ENCODE measurements at regions not wholly inside any gene's neighbourhood (a gene's known extent, or its start where the extent isn't known, plus 50 kb on each side); places are given as distances from the start of the nearest gene placed in this dataset.
"Not testable (repeated sequence)": the region's sequence is repeated elsewhere in the genome, so short reads cannot be mapped to it uniquely, and the experiment has no call there.

DNA sequence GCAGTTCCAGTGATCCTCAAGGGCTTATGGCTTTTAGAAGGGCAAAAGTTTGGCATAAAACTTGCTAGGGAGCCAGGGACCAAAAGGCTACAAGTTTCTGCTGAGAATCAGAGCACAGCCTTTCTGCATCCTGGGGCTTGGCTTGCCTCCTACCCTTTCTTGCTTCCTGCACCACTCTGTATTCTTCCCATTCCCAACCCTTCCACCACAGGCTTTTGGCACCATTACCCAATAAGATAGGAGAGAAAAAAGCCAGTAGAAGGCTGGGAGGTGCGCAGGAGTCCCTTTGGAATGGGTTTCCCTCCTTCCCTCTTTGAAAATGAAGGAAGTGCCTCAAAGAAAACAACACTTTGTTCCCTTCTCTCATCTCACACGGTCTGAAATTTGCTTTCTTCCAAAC lies 268.6 kb downstream of the PDCD6IP start:
- DNase-seq, result no peak

- no peak for DNase-seq
Observed at GRCh38 chr3:34067536-34068051, 269.2 kb downstream of the PDCD6IP start.

- DNase-seq, result no peak
Observed at GRCh38 chr3:34068505-34068904, 270.1 kb downstream of the PDCD6IP start.

DNA sequence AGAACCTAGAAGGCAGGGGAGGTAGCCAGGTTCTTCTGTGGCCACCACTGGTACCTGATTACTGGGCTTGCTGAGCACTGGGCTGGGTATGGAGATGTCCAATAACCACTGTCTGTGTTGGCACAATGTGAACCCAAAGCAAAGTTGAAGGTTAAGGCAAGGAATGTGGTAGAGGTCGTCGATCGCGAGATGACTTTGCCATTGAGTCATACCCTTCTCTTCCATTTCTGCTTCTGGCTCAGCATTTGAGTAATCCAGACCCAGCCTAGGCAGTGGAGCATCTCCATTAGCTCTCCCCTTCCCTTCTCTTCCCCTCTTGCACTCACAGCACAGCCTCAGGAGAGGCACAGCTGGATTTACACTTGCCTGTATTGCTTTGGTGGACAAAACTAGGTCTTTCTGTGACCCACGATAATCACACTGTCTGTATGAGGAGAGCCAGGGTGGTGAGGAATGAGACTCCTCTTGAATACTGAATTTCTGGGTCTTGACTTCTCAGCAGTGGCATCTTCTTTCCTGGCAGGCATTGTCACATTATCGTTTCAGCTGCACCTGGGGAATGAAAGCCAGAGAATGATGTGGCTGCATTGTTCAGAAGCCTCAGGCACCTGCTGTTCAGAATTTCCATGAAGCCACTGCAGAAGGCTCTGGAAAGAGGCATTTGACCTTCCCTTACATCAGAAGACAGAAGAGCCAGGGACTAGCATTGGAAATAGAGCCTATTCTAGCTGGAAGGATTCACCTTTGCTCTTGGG lies 272.6 kb downstream of the PDCD6IP start:
- DNase-seq, result no peak

DNA sequence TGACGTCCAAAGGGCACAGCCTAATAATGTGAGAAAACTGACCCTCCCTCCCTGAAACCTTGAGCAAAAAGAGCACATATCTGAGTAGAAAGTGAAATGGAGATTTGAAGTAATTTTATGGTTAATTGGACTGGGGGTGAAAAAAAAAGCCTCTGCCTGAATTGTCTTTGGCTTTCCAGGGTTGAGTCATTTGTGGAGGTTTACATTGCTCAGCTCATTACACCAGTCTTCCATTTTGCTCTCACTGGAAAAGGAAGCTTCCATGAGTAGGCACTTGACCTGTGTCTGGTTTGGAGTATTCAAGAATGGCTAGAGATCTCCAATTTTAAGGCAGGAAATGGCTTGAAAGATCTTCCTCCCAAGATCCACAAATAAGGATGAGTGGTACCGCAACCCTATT lies 273.9 kb downstream of the PDCD6IP start:
- DNase-seq, result no peak

DNA sequence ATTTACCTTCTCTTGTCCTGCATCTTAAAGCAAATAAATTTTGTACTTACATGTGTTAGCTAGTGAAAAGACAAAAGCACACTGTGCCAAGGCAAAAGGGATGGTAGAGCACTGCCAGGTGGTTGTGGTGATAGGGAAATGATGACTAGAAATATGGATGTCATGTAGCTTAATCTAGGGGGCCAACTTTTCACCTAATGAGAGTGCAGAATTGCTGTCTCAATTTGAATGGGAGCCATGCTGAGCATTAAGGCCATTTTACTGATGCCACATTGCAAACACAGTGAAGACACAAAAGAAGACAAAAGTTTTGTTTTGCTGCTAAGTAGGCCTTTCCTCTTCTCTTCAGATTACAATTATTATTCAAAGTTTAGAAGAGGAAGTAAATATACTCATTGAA lies 274.7 kb downstream of the PDCD6IP start:
- no peak for DNase-seq

DNA sequence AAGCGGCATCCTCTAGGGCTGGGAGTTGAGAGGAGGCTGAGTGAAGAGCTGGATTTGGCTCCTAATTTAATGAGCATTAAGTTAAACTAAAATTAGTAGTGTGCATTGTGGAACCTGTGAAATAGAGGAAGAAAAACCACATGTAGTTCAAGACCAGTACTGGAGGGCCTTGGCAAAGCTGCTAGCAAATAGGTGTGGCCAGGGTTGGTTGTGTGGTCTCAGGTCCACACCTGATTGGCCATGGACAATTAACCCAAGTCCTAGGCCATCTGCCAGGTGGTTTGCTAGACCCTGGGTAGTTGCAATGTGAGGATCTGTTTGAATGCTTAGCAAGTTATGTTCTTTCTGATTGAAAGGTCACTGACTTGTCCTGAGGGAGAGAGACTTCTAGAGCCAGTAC lies 275.5 kb downstream of the PDCD6IP start:
- DNase-seq, result no peak

GRCh38 chr3:34075975-34076374 lies 277.5 kb downstream of the PDCD6IP start:
- no peak for DNase-seq

DNA sequence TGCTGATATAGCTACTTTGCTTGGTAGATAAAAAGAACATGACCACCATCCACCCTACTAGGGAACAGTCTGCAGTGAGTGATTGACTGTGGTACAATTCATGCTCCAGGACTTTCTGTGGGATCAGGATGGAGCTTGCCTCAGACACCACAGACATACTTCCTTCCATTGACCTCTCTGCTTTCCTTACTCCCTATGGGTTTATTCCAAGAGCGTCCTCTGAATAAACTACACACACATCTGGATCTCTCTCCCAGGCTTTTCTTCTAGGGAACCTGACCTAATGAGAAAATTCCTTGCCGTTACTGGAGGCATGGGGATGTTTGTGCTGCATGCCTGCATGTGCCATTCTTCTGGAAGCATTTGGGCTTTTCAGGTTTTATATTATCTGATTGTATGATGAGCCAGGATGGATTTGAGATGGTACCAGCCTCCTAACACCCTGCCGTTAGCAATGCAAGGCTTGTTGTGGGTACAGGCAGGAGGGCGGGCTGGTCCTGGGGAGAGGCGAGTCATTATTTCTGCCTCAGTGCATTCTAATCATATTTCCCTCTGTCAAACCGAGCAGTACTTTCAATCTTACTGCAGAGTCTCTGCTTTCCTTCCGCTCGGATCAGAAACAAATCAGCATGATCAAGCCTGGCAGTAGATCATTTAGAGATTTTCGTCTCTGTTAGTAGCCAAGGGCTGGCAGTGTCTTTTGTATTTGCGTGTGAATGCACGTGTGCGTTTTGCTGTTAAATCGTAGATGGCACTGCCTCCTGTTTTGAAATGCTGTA lies 279.2 kb downstream of the PDCD6IP start:
- no peak for DNase-seq

- DNase-seq, result no peak
Observed at GRCh38 chr3:34078418-34078817, 280.0 kb downstream of the PDCD6IP start.

DNA sequence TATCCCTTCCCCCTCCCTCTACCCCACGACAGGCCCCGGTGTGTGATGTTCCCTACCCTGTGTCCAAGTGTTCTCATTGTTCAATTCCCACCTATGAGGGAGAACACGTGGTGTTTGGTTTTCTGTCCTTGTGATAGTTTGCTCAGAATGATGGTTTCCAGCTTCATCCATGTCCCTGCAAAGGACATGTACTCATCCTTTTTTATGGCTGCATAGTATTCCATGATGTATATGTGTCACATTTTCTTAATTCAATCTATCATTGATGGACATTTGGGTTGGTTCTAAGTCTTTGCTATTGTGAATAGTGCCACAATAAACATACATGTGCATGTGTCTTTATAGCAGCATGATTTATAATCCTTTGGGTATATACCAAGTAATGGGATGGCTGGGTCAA lies 281.4 kb downstream of the PDCD6IP start:
- DNase-seq, result not testable (repeated sequence)

DNA sequence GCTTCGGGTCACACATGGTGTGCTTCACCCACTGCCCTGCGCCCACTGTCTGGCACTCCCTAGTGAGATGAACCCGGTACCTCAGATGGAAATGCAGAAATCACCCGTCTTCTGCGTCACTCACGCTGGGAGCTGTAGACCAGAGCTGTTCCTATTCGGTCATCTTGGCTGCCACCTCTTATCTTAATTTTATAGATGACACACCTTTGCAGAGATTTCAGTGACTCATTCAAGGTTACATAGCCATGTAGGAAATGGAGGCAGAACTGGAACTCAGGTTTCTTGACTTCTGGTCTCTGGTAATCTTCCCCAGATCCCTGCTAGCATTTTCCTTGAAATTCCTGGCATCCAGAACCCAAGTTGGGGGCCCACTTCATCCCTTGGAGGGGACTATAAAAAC lies 291.9 kb downstream of the PDCD6IP start:
- DNase-seq, result not testable (repeated sequence)

GRCh38 chr3:34090876-34091275 lies 292.4 kb downstream of the PDCD6IP start:
- DNase-seq, result no peak

- DNase-seq, result not testable (repeated sequence)
Observed at GRCh38 chr3:34094280-34094679, 295.9 kb downstream of the PDCD6IP start.

DNA sequence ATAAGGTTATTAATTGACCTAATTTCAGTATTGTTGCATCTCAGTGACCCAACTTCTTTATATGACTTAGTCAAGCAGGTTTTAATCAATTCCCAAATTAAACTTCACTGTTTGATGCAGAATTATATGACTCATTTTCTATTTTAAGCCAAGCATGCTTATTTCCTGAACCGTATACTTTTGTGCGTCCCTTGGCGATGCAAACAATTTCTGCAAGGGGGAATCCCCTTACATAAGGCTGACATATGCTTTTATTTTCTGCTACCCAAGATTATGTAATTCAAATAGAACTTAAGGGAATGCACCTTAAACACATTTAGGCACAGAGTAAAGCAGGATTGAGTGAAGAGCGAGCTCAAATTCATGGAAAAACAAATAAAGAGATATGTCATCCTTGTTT lies 303.9 kb downstream of the PDCD6IP start:
- DNase-seq, result no peak

- DNase-seq, result no peak
Observed at GRCh38 chr3:34106379-34106778, 307.9 kb downstream of the PDCD6IP start.

DNA sequence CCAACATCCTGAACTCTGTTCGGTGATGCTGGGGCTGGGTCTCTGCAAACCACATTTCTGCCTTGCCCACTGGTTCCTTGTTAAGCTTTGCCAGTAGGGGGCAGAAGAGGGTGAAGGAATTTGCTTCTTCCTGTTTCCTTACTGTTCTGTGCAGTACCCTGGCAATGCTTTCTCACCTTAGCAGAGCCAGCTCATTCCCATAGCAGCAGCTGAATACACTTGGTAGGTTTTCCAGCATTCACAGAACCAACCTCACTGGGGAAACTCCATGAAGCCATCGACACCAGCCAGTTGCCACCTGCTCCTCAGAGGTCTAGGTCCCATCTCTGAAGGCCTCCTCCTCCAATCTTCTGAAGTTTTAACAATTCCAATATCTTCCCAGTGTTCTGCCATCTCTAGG lies 308.4 kb downstream of the PDCD6IP start:
- DNase-seq, result no peak

- no peak for DNase-seq
Observed at GRCh38 chr3:34107669-34108068, 309.2 kb downstream of the PDCD6IP start.

DNA sequence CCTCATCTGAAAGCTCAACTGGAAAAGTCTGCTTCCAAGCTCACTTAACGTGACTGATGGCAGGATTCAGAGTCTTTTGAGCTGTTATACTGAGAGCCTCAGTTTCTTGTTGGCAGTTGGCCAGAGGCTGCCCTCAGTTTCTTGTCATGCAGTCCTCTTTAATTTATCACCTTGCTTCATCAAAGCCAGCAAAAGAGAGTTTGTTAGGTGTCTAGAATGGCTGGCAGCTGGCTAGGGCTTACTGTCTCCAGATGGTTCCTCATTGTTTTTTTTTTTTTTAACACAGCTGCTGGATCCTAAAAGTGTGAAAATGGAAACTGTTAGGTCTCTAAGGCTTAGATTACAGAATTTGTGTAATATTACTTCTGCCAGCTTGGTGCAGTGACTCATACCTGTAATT lies 310.6 kb downstream of the PDCD6IP start:
- DNase-seq, result no peak

DNA sequence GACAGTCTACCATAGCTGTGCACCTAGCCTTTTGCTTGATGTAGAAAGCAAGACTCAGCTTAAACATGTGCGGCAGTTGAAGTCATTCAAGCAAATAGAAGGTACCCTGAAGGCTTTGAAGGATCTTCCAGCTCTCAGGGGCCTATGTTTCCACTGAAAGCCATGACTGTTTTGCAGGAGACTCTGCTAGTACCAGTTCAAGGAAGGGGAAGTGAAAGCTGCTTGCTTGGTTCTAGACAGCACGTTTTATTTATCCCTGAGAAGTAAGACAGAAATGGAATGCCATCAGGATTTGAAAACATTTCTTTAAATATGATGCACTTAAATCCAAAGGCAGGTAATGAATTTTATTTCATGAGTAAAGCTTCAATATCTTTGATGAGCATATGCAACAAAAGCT lies 311.4 kb downstream of the PDCD6IP start:
- DNase-seq, result no peak

- no peak for DNase-seq
Observed at GRCh38 chr3:34111361-34111760, 312.9 kb downstream of the PDCD6IP start.

- not testable (repeated sequence) for DNase-seq
Observed at GRCh38 chr3:34112261-34112660, 313.8 kb downstream of the PDCD6IP start.

GRCh38 chr3:34131091-34131490 lies 332.7 kb downstream of the PDCD6IP start:
- DNase-seq, result no peak

GRCh38 chr3:34132069-34132692 lies 333.8 kb downstream of the PDCD6IP start:
- no peak for DNase-seq
